ENCODE measurements at regions not wholly inside any gene's neighbourhood (a gene's known extent, or its start where the extent isn't known, plus 50 kb on each side); places are given as distances from the start of the nearest gene placed in this dataset.

- H2BK5ac ChIP-seq (ENCODE audit: low read depth, low read length, poor library complexity, severe bottlenecking), result no peak overlapping the region
- no peak overlapping the region for H2AFZ ChIP-seq (replicated peaks; ENCODE audit: low read length, poor library complexity)
- H3K56ac ChIP-seq (ENCODE audit: extremely low read depth, insufficient read depth, low read length), result no peak overlapping the region
Observed at GRCh38 chr6:18605841-18606240, 218.7 kb downstream of the RNF144B start.

More at GRCh38 chr6:18605841-18606240, 218.7 kb downstream of the RNF144B start:
- intact Hi-C loops (cut with micrococcal nuclease) (no loop called here), in situ Hi-C loops (cut with MboI; ENCODE audit: low sequenced_read_pairs) (loop anchor here (10.0 kb wide), 1 partner anchor 1449 kb away; no protein-coding TSS in a partner anchor), dilution Hi-C loops (cut with HindIII; ENCODE audit: low sequenced_read_pairs, unreplicated experiment) (no loop called here)
- DNase-seq (no peak), ATAC-seq (ENCODE audit: low read depth) (no peak)
- no peak overlapping the region for H4K91ac ChIP-seq (ENCODE audit: insufficient read depth, low read depth, low read length)
- ChIA-PET POLR2A (ENCODE audit: unreplicated experiment) (interaction anchor here (0.6 kb wide), 1 partner anchor 11 kb away, joined by 10 read pairs; no protein-coding TSS in a partner anchor), CTCF (interaction anchor here (2.7 kb wide), 1 partner anchor 10 kb away, joined by 9 read pairs; no protein-coding TSS in a partner anchor)
- H2AK9ac ChIP-seq (replicated peaks; ENCODE audit: low read depth, low read length, poor library complexity), result no peak overlapping the region
- no peak overlapping the region for H3K18ac ChIP-seq (ENCODE audit: low read depth, low read length)
- H3K23ac ChIP-seq (ENCODE audit: low read depth, low read length), result no peak overlapping the region
- H3K79me1 ChIP-seq (ENCODE audit: low read depth in 1 of 2, low read length in 2 of 2), result no peaks in the 10 kb centered on the region
- no peak overlapping the region for H4K8ac ChIP-seq (ENCODE audit: low read depth in 2 of 2, low read length in 2 of 2)
- no peak for TF ChIP-seq NFE2L2 (IDR thresholded peaks at IDR 0.05; ENCODE audit: low read depth, low read length)
- TF ChIP-seq CEBPB (IDR thresholded peaks at IDR 0.05; ENCODE audit: low read depth, low read length), result no peak
- no peak for TF ChIP-seq CHD1 (IDR thresholded peaks at IDR 0.05; ENCODE audit: low read depth, low read length)
- no peak for TF ChIP-seq SMC3 (IDR thresholded peaks at IDR 0.05; ENCODE audit: low read depth, low read length)
- TF ChIP-seq MAZ (IDR thresholded peaks at IDR 0.05; ENCODE audit: borderline replicate concordance, low read depth, low read length), result no peak
- no peak for TF ChIP-seq BHLHE40 (IDR thresholded peaks at IDR 0.05; ENCODE audit: low read depth, low read length)
- H2BK120ac ChIP-seq (ENCODE audit: low read depth, low read length), result no peak overlapping the region
- no peak overlapping the region for H2BK20ac ChIP-seq (ENCODE audit: low read depth, low read length)
- H3K9me1 ChIP-seq (ENCODE audit: insufficient read depth, low read length), result no peaks in the 10 kb centered on the region
- no peak overlapping the region for H3K27ac ChIP-seq (ENCODE audit: insufficient read depth, low read length)
- no peak overlapping the region for H3K14ac ChIP-seq (replicated peaks; ENCODE audit: low read depth, low read length)
- H3K9me3 ChIP-seq (ENCODE audit: control insufficient read depth, insufficient read depth, low read length), result no peaks in the 10 kb centered on the region
- no peak overlapping the region for H4K5ac ChIP-seq (ENCODE audit: low read depth, low read length)
- no peak overlapping the region for H2BK15ac ChIP-seq (ENCODE audit: low read depth, low read length)
- H3K4me1 ChIP-seq (ENCODE audit: control insufficient read depth, insufficient read depth, low read length), result no peaks in the 10 kb centered on the region
- H3K27me3 ChIP-seq (ENCODE audit: control insufficient read depth, insufficient read depth, low read length), result no peaks in the 10 kb centered on the region
- no TSS peak for BruUV-seq (replicated peaks)
- no CpG with 5 or more reads among the region's 3 CpGs for WGBS, 2 experiments (ENCODE audit: extremely low coverage in 2 of 2, insufficient read length in 1 of 2)
- H3K4me3 ChIP-seq (ENCODE audit: insufficient read depth, low read depth, low read length), result no peak overlapping the region
- no peak overlapping the region for H3K9ac ChIP-seq (ENCODE audit: low read depth, low read length)
- H3K4me2 ChIP-seq (ENCODE audit: low read depth, low read length), result no peak overlapping the region
- H2AK5ac ChIP-seq (ENCODE audit: low read depth, low read length), result no peak overlapping the region
- no peaks in the 10 kb centered on the region for H3K36me3 ChIP-seq (ENCODE audit: control insufficient read depth, insufficient read depth, low read length)
- no peak overlapping the region for H3K4ac ChIP-seq (ENCODE audit: low read depth, low read length)
- H4K20me1 ChIP-seq (ENCODE audit: insufficient read depth, low read length), result no peaks in the 10 kb centered on the region

Measured in IMR-90 (cell line).